GM12891 (cell line): ENCODE measurements at regions not wholly inside any gene's neighbourhood (a gene's known extent, or its start where the extent isn't known, plus 50 kb on each side); places are given as distances from the start of the nearest gene placed in this dataset.

Experiments used
- POLR2A ChIP-seq: IDR thresholded peaks from 2 replicates; pipeline ENCODE4 v1.6.1; 2011; ENCODE audit warnings: low read depth, low read length, control low read depth
- POU2F2 ChIP-seq: IDR thresholded peaks from 2 replicates; pipeline ENCODE4 v1.6.1; 2011; ENCODE audit warnings: low read depth, mild to moderate bottlenecking, control low read depth, low read length, moderate library complexity
- TAF1 ChIP-seq: IDR thresholded peaks from 2 replicates; pipeline ENCODE4 v1.6.1; 2011; ENCODE audit warnings: low read depth, low read length, control low read depth

- TF ChIP-seq TAF1 (no peak), POLR2A (no peak), POU2F2 (no peak)
These were observed 247.8 kb upstream of the ERCC4 start for GRCh38 chr16:13672196-13672595.
